ENCODE measurements at regions not wholly inside any gene's neighbourhood (a gene's known extent, or its start where the extent isn't known, plus 50 kb on each side); places are given as distances from the start of the nearest gene placed in this dataset.
"Not testable (repeated sequence)": the region's sequence is repeated elsewhere in the genome, so short reads cannot be mapped to it uniquely, and the experiment has no call there.

DNA sequence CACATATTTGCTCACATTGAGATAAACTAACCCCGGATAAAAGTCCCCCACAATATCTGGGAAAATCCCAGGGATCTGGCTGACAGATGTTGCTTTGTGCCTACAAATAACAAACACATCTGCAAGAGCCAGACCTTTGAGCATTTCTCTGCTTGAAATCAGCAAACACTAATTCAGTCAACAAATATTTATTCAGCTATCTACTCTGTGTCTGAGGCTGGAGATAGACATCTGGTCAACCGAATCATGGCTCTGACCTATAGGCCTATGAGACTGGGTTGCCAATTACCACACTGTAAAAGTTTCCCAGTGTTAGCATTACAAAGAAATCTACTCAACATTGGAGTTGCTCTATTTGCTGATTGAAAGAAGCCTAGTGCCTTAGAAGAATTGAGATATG lies 201.1 kb upstream of the CADPS start:
- intact Hi-C loops (cut with DNase I), result no loop called here
- DNase-seq, result no peak

DNA sequence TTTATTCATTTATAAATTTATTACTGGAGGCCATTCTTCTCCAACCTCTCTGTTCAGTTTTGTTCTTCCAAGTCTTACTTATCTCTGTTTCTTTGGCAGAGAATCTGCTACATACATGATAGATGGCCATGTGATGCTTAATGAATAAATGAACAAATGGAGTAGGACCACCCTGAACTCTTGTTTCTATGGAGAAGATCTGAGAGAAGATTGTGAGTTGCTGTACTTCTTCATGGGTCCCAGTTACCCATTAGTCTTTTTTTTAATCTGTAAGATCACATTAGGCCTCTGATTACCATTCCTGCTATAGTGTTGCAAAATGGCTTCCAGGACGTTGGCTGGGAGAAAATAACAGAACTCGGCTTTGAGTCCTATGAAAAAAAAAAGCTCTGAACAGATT lies 191.9 kb upstream of the SYNPR start:
- intact Hi-C loops (cut with DNase I), result no loop called here
- no peak for DNase-seq

DNA sequence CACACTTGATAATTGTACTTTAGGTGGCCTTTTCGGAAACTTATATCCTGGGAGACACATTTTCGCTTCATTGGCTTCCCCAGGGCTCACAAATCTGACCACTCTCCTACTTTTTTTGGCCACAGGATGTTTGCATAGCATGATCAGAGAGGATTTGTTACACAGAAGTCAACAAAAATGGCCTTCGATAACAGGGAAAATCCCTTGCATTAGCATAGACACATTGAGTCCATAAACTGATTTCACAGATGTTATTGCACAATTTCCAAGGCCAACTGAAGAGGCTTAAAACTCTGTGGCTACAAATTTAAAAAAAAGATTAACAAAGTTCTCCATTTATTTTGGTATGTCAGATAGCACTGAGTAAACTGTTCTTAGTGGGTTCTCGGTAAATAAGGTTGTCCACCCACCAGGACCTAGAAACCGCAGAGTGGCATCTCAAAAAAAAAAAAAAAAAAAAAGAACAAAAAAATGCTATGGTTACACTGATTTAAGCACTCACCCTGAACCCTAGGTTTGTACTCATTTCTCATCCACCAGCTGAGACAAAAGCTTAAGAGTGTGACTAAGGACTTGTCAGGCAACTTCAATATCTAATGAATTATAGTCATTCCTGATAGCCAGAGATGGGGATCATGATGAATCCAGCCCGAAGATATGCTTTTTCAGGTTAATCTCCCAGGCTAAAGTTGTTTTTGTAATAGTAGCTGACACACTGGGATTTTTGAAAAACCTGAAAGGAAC lies 188.9 kb upstream of the SYNPR start:
- intact Hi-C loops (cut with DNase I), result no loop called here
- DNase-seq, result no peak

DNA sequence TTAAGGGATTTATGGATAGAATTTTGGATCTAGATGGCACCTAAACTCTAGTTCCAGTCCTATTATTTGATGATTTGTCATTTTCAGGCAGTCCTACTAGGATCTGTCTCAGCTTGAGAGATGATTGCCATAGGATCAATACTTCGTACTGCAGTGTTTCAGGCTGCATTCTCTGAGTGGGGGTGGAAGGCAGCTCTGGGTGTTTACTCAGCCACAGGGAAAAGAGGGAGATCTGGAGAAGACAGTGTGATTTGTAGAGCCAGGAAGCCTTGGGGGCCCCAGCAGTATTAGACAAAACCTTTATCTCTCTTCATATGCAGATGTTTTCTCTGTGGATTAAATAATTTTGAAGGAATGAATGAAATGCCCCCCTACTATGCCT lies 188.4 kb upstream of the SYNPR start:
- intact Hi-C loops (cut with DNase I), result no loop called here
- no peak for DNase-seq

DNA sequence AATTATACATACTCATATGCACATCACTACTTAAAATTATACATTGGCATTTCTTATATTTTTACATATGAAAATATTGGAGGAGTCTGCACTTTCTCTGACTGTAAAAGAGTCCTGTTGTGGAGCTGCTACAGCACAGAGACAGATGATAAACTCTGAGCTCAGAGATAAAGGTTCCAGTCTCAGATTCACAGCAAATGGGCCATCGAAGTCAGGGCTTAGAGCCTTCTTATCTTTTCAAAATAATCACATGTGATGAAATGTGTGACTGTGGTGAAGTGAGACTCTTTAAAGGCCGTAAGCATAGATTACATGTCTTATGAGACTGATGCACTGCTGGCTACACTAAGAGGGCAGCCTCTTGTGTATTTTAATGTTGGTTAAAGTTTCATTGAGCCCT lies 187.5 kb upstream of the SYNPR start:
- intact Hi-C loops (cut with DNase I), result no loop called here
- DNase-seq, result no peak

DNA sequence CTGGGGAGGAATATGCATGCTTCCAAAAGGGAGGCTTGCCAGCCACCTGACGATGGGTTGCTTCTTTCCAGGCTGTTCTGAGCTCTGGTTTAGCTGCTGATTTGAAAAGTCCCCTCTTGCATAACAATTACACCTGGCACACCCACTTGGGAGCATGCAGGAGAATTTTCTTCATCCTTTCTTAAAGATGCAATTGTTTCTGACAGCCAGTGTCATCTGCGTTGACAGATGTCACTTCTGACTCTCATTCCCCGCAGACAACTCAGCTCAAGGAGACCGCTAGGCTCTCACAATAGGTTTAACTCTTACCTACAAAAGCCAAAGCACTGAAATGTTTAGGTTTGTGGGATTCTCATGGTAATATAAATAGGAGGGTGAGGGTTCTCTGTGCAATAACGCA lies 185.6 kb upstream of the SYNPR start:
- intact Hi-C loops (cut with DNase I), result no loop called here

DNA sequence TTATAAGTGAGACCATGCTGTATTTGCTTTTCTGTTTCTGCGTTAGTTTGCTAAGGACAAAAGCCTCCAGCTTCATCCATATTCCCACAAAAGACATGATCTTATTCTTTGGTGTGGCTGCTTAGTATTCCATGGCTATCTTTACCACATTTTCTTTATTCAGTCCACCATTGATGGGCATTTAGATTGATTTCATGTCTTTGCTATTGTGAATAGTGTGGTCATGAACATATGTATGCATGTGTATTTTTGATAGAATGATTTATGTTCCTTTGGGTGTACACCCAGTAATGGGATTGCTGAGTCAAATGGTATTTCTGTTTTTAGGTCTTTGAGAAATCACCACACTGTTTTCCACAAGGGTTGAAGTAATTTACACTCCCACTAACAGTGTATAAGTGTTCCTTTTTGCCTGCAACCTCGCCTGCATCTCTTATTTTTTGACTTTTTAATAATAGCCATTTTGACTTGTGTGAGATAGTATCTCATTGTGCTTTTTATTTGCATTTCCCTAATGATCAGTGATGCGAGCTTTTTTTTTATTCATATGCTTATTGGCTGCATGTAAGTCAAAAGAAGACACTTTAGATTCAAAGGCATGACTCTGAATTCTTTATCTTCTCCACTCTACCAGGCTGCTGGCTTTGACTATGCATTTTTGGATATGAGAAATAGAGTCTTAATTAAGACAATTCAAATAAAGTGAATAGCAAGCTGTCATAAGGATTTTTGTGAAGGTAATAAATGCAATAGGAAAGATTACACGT lies 183.3 kb upstream of the SYNPR start:
- no peak for DNase-seq
- intact Hi-C loops (cut with DNase I), result no loop called here

More for the DNA sequence above, 185.6 kb upstream of the SYNPR start:
- peak in 22 of 42 donors; percentile 2 to 45 (median 14) for DNase-seq

DNA sequence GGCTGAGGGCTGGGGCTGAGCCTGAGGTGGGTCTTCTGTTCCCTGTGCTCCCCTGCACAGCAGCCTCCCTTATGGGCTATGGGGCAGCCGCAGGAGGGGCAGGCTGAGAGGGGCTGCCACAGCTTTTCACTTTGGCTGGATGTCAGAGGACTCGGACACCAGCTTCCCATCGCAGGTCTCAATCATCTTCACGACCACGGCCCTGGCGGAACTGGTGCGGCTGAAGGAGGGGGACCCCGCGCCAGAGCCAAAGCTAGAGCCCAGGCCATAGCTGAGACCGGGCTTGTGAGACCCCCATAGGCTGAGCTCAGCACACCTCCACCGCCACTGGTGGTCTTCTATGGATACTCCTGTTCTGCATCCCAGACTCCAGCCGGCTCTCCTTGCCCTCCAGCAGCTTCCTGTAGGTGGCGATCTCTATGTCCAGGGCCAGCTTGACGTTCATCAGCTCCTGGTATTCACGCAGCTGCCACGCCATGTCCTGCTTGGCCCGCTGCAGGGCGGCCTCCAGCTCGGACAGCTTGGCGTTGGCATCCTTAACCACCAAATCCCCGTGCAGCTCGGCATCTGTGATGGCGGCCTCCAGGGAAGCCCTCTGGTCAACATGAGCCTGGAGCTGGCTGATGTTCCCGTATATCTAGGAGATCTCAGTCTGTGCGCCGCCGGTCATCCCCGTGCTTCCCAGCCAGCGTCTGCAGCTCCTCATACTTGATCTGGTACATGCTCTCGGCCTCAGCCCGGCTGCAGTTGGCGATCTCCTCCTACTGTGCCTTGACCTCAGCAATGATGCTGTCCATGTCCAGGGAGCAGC lies 181.7 kb upstream of the SYNPR start:
- DNase-seq, result no peak

DNA sequence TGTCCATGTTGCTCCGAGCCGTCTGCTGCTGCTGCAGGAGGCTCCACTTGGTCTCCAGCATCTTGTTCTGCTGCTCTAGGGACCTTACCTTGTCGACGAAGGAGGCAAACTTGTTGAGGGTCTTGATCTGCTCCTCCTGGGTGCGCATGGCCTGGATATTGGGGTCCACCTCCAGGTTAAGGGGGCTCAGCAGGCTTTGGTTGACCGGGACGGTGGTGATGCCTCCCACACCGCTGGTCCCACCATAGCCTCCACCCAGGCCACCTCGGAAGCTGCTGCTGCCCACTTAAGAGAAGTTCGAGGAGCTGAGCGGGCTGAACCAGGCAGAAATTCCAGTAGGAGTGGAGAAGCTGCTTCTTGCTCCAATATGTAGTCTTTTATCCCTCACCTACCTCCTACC lies 180.7 kb upstream of the SYNPR start:
- intact Hi-C loops (cut with DNase I), result no loop called here
- no peak for DNase-seq

More for the DNA sequence above, 181.7 kb upstream of the SYNPR start:
- intact Hi-C loops (cut with DNase I), result no loop called here

DNA sequence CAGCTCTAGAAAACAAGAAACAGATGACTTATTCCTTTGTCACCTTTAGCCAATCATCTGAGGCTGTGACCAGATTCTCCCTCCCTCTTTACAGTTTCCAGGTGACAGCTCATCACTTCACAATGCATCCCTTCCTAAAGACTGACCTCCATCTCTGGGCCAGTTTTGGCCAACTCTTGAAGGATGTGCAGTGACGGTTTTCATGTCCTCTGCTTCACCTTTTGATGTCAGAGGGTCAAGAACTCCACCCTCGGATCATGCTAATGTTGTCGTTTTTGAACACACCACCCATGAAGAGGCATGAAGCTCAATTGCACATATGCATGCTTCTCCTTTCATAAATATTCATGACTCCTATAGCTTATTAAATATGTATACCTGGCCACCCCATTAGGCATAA lies 161.2 kb upstream of the SYNPR start:
- intact Hi-C loops (cut with DNase I), result no loop called here

DNA sequence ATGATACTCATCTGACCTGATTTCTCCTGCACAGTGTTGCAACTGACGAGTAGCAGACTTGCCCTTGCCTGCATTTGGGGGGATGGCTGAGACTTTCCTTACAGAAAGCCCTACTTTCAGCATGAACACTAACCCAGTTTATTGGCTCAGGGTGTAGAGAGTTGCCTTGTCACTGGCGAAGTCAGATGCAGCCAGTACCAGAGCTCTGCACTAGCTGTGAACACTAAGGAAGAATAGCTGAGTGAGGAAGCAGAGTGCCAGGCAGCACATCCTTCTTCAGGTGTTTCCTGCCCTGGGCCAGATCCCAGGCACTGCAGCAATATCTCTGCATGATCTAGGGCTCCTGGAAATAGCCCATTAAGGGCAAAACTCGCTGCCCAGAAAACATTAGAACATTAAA lies 154.0 kb upstream of the SYNPR start:
- intact Hi-C loops (cut with DNase I), result no loop called here
- peak in 1 of 42 donors; percentile 0 for DNase-seq

More for the DNA sequence above, 161.2 kb upstream of the SYNPR start:
- no peak for DNase-seq

DNA sequence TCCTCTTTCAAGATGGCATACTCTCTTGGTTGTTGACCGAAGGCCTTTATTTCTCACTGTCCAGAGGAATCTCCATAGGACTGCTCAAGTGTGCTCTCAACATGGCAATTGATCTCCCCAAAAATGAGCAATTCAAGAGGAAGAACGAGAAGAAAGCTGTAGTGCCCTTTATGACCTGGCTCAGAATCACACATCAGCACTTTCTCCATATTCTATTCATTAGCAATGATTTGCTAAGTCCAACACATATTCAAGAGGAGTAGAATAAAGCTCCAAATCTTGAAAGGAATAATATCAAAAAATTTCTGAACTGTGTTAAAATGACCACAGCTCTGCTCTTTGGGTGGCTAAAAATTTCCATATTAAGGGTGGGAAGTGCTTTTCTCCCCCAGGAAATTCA lies 151.6 kb upstream of the SYNPR start:
- intact Hi-C loops (cut with DNase I), result no loop called here
- no peak for DNase-seq

DNA sequence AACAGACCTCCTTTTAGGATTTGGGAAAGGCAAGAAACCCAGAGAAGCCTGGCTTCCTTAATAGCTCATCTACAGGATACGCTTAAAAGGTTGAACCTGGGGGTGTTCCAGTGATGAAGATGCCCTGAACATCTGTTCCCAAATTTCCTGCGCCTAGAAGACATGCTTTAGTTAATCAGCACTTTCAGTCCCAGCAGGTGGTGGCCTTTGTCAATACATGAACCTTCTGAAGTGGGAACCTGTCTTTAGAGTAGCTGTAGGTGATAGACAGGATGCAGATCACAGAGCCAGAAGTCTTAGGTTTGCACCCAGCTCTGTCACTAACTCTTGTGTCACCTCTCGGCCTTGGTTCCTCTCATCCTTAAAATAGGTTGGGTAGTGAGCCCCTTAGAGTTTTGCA lies 149.7 kb upstream of the SYNPR start:
- DNase-seq, result no peak
- intact Hi-C loops (cut with DNase I), result no loop called here

DNA sequence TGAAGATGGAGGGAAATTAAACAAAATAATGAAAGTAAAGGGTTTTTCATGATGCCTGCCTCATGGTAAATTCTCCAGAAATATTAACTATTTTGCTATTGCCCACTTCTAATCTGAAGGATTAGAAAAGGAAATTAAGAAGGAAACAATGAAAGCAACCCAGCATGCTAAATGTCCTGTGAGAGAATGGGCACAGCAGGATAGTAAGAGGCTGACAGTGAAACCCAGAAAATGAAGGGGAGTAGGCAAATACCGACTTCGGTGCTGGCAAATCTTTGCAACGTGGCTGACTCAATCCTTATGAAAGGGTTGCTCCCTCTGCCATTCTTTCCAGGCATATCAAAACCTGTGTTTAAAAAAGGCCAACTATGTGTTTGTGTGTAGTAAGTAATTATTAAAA lies 147.5 kb upstream of the SYNPR start:
- no peak for DNase-seq
- intact Hi-C loops (cut with DNase I), result no loop called here

DNA sequence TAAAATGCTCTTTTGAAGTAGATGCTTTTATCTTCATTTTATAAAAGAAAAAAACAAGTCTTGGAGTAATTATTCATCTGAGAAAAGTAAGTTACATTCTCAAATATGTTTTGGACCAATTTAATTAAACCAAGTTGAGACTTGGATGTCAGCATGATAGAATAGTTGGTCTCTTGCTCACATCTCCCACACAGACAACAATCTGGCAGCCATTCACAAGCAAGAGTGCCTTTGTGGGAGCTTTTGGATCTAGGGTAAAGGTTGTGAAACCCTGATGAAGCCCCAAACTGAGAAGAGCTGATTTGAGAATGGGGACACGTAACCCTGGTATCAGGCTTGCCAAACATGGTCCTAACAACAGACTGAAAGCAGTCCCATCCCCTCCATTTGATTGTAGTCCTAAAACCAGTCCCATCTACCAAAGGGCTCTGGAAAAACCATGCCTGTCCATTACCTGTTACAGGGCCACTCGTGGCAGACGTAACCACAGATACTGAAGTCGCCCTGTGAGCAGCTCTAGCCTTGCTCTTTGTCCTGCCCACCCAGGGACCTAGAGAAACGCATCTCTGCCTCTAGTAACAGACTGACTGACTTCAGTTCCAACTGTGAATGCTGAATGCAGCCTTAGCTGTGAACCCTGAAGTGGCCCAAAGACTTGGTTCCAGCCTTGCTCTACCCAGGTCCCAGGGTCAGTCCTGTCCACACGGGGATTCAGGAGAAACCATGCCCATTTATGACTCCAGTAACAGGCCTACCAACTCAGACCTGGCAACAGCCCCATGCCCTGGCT lies 145.5 kb upstream of the SYNPR start:
- intact Hi-C loops (cut with DNase I), result no loop called here
- no peak for DNase-seq

DNA sequence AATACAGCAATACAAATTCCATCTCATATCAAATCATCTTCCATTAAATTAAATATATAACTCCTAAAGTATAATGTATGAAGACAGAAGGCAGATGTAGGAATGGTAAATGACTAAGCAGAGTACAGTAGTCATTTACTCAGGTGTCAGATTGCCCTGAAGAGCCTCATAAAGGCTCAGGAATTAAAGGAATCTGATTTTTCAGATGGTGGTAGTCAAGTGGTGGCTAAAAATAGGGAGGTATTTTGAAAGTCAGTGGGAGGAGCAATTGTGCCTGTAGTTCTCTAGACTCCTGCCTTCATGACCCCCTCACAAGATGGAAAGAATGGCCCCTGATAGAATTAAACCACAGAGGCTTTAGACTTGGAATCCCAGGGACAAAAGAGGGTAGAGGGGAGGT lies 142.7 kb upstream of the SYNPR start:
- intact Hi-C loops (cut with DNase I), result no loop called here
- DNase-seq, result peak in 1 of 42 donors; percentile 13

DNA sequence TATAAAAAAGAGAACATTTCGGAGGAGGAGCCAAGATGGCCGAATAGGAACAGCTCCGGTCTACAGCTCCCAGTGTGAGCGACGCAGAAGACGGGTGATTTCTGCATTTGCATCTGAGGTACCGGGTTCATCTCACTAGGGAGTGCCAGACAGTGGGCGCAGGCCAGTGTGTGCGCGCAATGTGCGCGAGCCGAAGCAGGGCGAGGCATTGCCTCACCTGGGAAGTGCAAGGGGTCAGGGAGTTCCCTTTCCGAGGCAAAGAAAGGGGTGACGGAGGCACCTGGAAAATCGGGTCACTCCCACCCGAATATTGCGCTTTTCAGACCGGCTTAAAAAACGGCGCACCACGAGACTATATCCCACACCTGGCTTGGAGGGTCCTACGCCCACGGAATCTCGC lies 141.9 kb upstream of the SYNPR start:
- intact Hi-C loops (cut with DNase I); DNase-seq: not testable (repeated sequence)

DNA sequence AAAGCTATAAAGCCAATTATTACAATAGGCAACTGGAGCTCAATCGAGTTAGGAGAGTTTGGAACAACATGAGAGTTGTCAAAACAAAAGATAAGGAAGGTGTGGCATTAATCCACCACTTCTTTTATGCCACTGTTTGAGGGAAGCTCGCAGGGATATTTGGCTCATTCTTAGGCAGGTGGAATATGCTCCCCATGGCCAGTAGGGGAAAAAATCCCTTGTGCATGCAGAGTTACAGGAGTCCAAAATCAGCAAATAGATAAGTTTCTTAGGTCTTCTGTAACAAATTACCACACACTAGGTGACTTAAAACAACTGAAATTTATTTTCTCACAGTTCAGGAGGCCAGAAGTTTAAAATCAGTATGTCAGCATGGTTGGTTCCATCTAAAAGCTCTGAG lies 135.4 kb upstream of the SYNPR start:
- DNase-seq, result no peak
- intact Hi-C loops (cut with DNase I), result no loop called here

DNA sequence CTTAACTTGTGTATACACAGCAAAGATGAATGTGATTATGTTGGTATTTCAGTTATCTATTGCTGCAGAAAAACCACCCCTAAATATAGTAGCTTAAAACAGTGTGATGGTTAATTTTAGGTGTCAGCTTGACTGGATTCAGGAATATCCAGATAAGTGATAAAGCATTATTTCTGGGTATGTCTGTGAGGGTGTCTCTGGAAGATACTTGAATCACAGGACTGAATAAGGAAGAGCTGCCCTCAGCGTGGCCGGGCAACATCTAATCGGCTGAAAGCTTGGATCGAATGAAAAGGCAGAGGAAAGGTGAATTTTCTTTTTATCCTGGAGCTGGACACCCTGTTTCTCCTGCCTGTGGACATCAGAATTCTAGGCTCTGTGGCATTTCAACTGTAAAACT lies 132.0 kb upstream of the SYNPR start:
- intact Hi-C loops (cut with DNase I), result no loop called here
- no peak for DNase-seq

Measured in head of caudate nucleus (tissue), 42 donors.